HEK293 (cell line): ENCODE measurements at regions not wholly inside any gene's neighbourhood (a gene's known extent, or its start where the extent isn't known, plus 50 kb on each side); places are given as distances from the start of the nearest gene placed in this dataset.

Experiments
- HOXC10 ChIP-seq: sonication (generic); formaldehyde crosslinking; IDR thresholded peaks from 2 replicates; pipeline ENCODE4 v1.8.1; 2023; ENCODE audit warnings: mild to moderate bottlenecking, missing genetic modification reagents
- YY1 ChIP-seq: fragments of 450-650 bp; formaldehyde crosslinking; IDR thresholded peaks from 2 replicates; pipeline ENCODE4 v1.5.1; 2018; ENCODE audit warnings: missing biosample characterization, missing genetic modification characterization
- ZBTB17 ChIP-seq: fragments of 450-650 bp; formaldehyde crosslinking; IDR thresholded peaks from 2 replicates; pipeline ENCODE4 v1.5.1; 2016; ENCODE audit warnings: missing biosample characterization, missing genetic modification characterization
- ZFP3 ChIP-seq: fragments of 450-650 bp; formaldehyde crosslinking; IDR thresholded peaks from 2 replicates; pipeline ENCODE4 v1.5.1; 2016; ENCODE audit warnings: low read depth, missing biosample characterization, missing genetic modification characterization
- ZNF157 ChIP-seq: fragments of 450-650 bp; formaldehyde crosslinking; IDR thresholded peaks from 2 replicates; pipeline ENCODE4 v1.5.1; 2016; ENCODE audit warnings: missing biosample characterization, missing genetic modification characterization
- ZNF24 ChIP-seq: fragments of 450-650 bp; formaldehyde crosslinking; IDR thresholded peaks from 2 replicates; pipeline ENCODE4 v1.5.1; 2016; ENCODE audit warnings: missing biosample characterization, missing genetic modification characterization
- ZNF624 ChIP-seq: fragments of 450-650 bp; formaldehyde crosslinking; IDR thresholded peaks from 2 replicates; pipeline ENCODE4 v1.5.1; 2017; ENCODE audit warnings: missing biosample characterization, missing genetic modification characterization
- ZNF654 ChIP-seq: fragments of 450-650 bp; formaldehyde crosslinking; IDR thresholded peaks from 2 replicates; pipeline ENCODE4 v1.5.1; 2016; ENCODE audit warnings: low read depth, missing biosample characterization, missing genetic modification characterization
- ZSCAN23 ChIP-seq: fragments of 450-650 bp; formaldehyde crosslinking; IDR thresholded peaks from 2 replicates; pipeline ENCODE4 v1.5.1; 2016; ENCODE audit warnings: missing biosample characterization, missing genetic modification characterization
- TF ChIP-seq, protein P1 (sequence below): fragments of 450-650 bp; formaldehyde crosslinking; IDR thresholded peaks from 2 replicates; pipeline ENCODE4 v1.5.1; 2016; ENCODE audit warnings: missing biosample characterization, missing genetic modification characterization
- TF ChIP-seq, protein P2 (sequence below): fragments of 450-650 bp; formaldehyde crosslinking; IDR thresholded peaks from 2 replicates; pipeline ENCODE4 v1.5.1; 2016; ENCODE audit warnings: missing biosample characterization, missing genetic modification characterization, low read depth
- TF ChIP-seq, protein P3 (sequence below): fragments of 450-650 bp; formaldehyde crosslinking; IDR thresholded peaks from 2 replicates; pipeline ENCODE4 v1.5.1; 2016; ENCODE audit warnings: missing biosample characterization, missing genetic modification characterization
- TF ChIP-seq, protein P4 (sequence below): fragments of 450-650 bp; formaldehyde crosslinking; conservative IDR thresholded peaks from 2 replicates; pipeline ENCODE4 v1.5.1; 2016; ENCODE audit warnings: low read depth, missing biosample characterization, missing genetic modification characterization

DNA sequence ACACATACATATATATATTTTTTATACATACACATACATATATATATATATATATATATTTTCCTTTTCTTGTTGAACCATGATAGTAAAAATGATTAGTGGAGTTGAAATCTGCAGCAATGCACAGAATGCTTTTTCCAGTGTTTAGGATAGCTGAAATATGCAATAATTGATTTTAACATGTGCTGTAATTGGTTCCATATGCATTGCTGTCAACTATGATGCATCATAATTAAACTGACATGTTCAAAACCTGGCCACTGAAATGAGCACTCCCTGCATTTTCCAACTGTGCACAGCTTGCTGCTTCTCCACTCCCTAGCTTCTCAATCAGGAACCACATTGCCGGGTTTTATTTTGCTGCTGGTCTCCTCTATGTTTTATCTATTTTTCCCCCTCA is 358.3 kb downstream of the PAX1 start:
- TF ChIP-seq HOXC10 (CRISPR knock-in tag): no peak
- TF ChIP-seq, protein P1, sequence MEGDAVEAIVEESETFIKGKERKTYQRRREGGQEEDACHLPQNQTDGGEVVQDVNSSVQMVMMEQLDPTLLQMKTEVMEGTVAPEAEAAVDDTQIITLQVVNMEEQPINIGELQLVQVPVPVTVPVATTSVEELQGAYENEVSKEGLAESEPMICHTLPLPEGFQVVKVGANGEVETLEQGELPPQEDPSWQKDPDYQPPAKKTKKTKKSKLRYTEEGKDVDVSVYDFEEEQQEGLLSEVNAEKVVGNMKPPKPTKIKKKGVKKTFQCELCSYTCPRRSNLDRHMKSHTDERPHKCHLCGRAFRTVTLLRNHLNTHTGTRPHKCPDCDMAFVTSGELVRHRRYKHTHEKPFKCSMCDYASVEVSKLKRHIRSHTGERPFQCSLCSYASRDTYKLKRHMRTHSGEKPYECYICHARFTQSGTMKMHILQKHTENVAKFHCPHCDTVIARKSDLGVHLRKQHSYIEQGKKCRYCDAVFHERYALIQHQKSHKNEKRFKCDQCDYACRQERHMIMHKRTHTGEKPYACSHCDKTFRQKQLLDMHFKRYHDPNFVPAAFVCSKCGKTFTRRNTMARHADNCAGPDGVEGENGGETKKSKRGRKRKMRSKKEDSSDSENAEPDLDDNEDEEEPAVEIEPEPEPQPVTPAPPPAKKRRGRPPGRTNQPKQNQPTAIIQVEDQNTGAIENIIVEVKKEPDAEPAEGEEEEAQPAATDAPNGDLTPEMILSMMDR (tag by site-specific recombination): no peak
- TF ChIP-seq, protein P2, sequence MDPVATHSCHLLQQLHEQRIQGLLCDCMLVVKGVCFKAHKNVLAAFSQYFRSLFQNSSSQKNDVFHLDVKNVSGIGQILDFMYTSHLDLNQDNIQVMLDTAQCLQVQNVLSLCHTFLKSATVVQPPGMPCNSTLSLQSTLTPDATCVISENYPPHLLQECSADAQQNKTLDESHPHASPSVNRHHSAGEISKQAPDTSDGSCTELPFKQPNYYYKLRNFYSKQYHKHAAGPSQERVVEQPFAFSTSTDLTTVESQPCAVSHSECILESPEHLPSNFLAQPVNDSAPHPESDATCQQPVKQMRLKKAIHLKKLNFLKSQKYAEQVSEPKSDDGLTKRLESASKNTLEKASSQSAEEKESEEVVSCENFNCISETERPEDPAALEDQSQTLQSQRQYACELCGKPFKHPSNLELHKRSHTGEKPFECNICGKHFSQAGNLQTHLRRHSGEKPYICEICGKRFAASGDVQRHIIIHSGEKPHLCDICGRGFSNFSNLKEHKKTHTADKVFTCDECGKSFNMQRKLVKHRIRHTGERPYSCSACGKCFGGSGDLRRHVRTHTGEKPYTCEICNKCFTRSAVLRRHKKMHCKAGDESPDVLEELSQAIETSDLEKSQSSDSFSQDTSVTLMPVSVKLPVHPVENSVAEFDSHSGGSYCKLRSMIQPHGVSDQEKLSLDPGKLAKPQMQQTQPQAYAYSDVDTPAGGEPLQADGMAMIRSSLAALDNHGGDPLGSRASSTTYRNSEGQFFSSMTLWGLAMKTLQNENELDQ (tag by site-specific recombination): no peak
- TF ChIP-seq, protein P3, sequence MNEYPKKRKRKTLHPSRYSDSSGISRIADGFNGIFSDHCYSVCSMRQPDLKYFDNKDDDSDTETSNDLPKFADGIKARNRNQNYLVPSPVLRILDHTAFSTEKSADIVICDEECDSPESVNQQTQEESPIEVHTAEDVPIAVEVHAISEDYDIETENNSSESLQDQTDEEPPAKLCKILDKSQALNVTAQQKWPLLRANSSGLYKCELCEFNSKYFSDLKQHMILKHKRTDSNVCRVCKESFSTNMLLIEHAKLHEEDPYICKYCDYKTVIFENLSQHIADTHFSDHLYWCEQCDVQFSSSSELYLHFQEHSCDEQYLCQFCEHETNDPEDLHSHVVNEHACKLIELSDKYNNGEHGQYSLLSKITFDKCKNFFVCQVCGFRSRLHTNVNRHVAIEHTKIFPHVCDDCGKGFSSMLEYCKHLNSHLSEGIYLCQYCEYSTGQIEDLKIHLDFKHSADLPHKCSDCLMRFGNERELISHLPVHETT (tag by site-specific recombination): no peak
- no peak for TF ChIP-seq ZNF654 (tag by site-specific recombination)
- no peak for TF ChIP-seq YY1
- no peak for TF ChIP-seq ZNF624 (tag by site-specific recombination)
- TF ChIP-seq ZNF24 (tag by site-specific recombination): no peak
- TF ChIP-seq ZFP3: no peak
- TF ChIP-seq ZBTB17 (tag by site-specific recombination): no peak
- no peak for TF ChIP-seq ZSCAN23 (tag by site-specific recombination)
- TF ChIP-seq, protein P4, sequence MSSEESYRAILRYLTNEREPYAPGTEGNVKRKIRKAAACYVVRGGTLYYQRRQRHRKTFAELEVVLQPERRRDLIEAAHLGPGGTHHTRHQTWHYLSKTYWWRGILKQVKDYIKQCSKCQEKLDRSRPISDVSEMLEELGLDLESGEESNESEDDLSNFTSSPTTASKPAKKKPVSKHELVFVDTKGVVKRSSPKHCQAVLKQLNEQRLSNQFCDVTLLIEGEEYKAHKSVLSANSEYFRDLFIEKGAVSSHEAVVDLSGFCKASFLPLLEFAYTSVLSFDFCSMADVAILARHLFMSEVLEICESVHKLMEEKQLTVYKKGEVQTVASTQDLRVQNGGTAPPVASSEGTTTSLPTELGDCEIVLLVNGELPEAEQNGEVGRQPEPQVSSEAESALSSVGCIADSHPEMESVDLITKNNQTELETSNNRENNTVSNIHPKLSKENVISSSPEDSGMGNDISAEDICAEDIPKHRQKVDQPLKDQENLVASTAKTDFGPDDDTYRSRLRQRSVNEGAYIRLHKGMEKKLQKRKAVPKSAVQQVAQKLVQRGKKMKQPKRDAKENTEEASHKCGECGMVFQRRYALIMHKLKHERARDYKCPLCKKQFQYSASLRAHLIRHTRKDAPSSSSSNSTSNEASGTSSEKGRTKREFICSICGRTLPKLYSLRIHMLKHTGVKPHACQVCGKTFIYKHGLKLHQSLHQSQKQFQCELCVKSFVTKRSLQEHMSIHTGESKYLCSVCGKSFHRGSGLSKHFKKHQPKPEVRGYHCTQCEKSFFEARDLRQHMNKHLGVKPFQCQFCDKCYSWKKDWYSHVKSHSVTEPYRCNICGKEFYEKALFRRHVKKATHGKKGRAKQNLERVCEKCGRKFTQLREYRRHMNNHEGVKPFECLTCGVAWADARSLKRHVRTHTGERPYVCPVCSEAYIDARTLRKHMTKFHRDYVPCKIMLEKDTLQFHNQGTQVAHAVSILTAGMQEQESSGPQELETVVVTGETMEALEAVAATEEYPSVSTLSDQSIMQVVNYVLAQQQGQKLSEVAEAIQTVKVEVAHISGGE (tag by site-specific recombination): no peak
- TF ChIP-seq ZNF157 (tag by site-specific recombination): no peak
